OCI-LY3 (cell line): ENCODE measurements at regions not wholly inside any gene's neighbourhood (a gene's known extent, or its start where the extent isn't known, plus 50 kb on each side); places are given as distances from the start of the nearest gene placed in this dataset.
"Not testable (repeated sequence)": the region's sequence is repeated elsewhere in the genome, so short reads cannot be mapped to it uniquely, and the experiment has no call there.

Experiments
- H2AFZ ChIP-seq: fragments of 200-600, 300-600 bp; shearing (Covaris generic); 2 replicates; pipeline ENCODE4 v1.6.0; 2014; ENCODE audit warnings: antibody characterized with exemption, low read depth, low read length
- H3K27ac ChIP-seq: fragments of 200-600, 300-600 bp; sonication (generic); 2 replicates; pipeline ENCODE4 v1.5.1; 2014; ENCODE audit warnings: mild to moderate bottlenecking, low read length, moderate library complexity, mixed read lengths
- H3K27me3 ChIP-seq: fragments of 200-600, 300-600 bp; sonication (generic); 2 replicates; pipeline ENCODE4 v1.6.1; 2014; ENCODE audit warnings: low read depth, low read length, mixed read lengths
- H3K36me3 ChIP-seq: fragments of 200-600, 300-600 bp; sonication (generic); replicated peaks from 2 replicates; pipeline ENCODE3; 2014; ENCODE audit warnings: low read depth, low read length, mixed read lengths
- H3K4me1 ChIP-seq: fragments of 300-600, 200-600 bp; sonication (generic); 2 replicates; pipeline ENCODE4 v1.6.1; 2014; ENCODE audit warnings: low read length, mixed read lengths
- H3K4me2 ChIP-seq: fragments of 200-600, 300-600 bp; sonication (generic); 2 replicates; pipeline ENCODE4 v1.6.1; 2014; ENCODE audit warnings: low read length, mixed read lengths
- H3K4me3 ChIP-seq: fragments of 300-600, 200-600 bp; sonication (generic); 2 replicates; pipeline ENCODE4 v1.5.1; 2014; ENCODE audit warnings: antibody characterized with exemption, mild to moderate bottlenecking, low read length, moderate library complexity
- H3K79me2 ChIP-seq: fragments of 300-600, 200-600 bp; shearing (Covaris generic); 2 replicates; pipeline ENCODE4 v1.6.1; 2014; ENCODE audit warnings: mild to moderate bottlenecking, low read length, mixed read lengths
- H3K9ac ChIP-seq: fragments of 300-600, 200-600 bp; shearing (Covaris generic); 2 replicates; pipeline ENCODE4 v1.6.0; 2014; ENCODE audit warnings: mild to moderate bottlenecking, low read length, moderate library complexity
- H3K9me3 ChIP-seq: fragments of 200-600, 300-600 bp; shearing (Covaris generic); 2 replicates; pipeline ENCODE4 v1.6.1; 2014; ENCODE audit warnings: low read length, mixed read lengths; ENCODE audit not compliant: insufficient read depth
- H4K20me1 ChIP-seq: fragments of 200-600, 300-600 bp; sonication (generic); 2 replicates; pipeline ENCODE4 v1.6.1; 2016; ENCODE audit warnings: low read length, mixed read lengths; ENCODE audit not compliant: insufficient read depth
- CTCF ChIP-seq: fragments of 200-600, 300-600 bp; sonication (generic); IDR thresholded peaks from 2 replicates; pipeline ENCODE4 v1.5.1; 2014; ENCODE audit warnings: antibody characterized with exemption, low read length, low read depth
- EZH2phosphoT487 ChIP-seq: fragments of 200-600 bp; shearing (Covaris generic); IDR thresholded peaks from 2 replicates; pipeline ENCODE4 v1.6.1; 2018; ENCODE audit warnings: antibody characterized with exemption, mixed run types, low read depth

- Histone ChIP-seq H3K36me3 (no peaks in the 10 kb centered on the region), H3K27ac (no peak overlapping the region)
Measured at GRCh38 chr11:37843603-37844002, 1245.6 kb upstream of the RAG2 start.

GRCh38 chr11:37841016-37841415, 1243.0 kb upstream of the RAG2 start:
- no peaks in the 10 kb centered on the region for H3K27me3 ChIP-seq
- H3K4me2 ChIP-seq = no peak overlapping the region
- no peaks in the 10 kb centered on the region for H3K4me1 ChIP-seq
- H3K9me3 ChIP-seq = no peaks in the 10 kb centered on the region
- H4K20me1 ChIP-seq = no peaks in the 10 kb centered on the region
- no peak overlapping the region for H2AFZ ChIP-seq
- TF ChIP-seq CTCF = no peak
- no peak for TF ChIP-seq EZH2phosphoT487
- H3K79me2 ChIP-seq = no peaks in the 10 kb centered on the region
- H3K9ac ChIP-seq = no peak overlapping the region
- H3K36me3 ChIP-seq = no peaks in the 10 kb centered on the region
- H3K4me3 ChIP-seq = no peak overlapping the region
- H3K27ac ChIP-seq = no peak overlapping the region

More at GRCh38 chr11:37843603-37844002, 1245.6 kb upstream of the RAG2 start:
- no peaks in the 10 kb centered on the region for H4K20me1 ChIP-seq
- no peak overlapping the region for H2AFZ ChIP-seq
- no peaks in the 10 kb centered on the region for H3K79me2 ChIP-seq
- no peaks in the 10 kb centered on the region for H3K27me3 ChIP-seq
- H3K9me3 ChIP-seq = no peaks in the 10 kb centered on the region
- H3K4me2 ChIP-seq = no peak overlapping the region
- TF ChIP-seq CTCF = no peak
- no peak for TF ChIP-seq EZH2phosphoT487
- no peak overlapping the region for H3K9ac ChIP-seq
- no peaks in the 10 kb centered on the region for H3K4me1 ChIP-seq
- no peak overlapping the region for H3K4me3 ChIP-seq

- H3K4me2 ChIP-seq, H4K20me1 ChIP-seq, H3K4me3 ChIP-seq, H2AFZ ChIP-seq, H3K27ac ChIP-seq, H3K27me3 ChIP-seq, H3K79me2 ChIP-seq, H3K9ac ChIP-seq, H3K4me1 ChIP-seq, H3K9me3 ChIP-seq, H3K36me3 ChIP-seq: not testable (repeated sequence)
Measured at GRCh38 chr11:37840345-37840744, 1242.3 kb upstream of the RAG2 start.

GRCh38 chr11:37830529-37830928, 1232.5 kb upstream of the RAG2 start:
- Histone ChIP-seq H4K20me1 (no peaks in the 10 kb centered on the region), H3K4me3 (no peak overlapping the region), H3K27me3 (no peaks in the 10 kb centered on the region), H3K36me3 (no peaks in the 10 kb centered on the region), H3K27ac (peak overlapping the region; percentile 24; the same call in 1 of the 2 replicates), H3K4me1 (peaks cover 12% of the 10 kb centered on the region), H3K4me2 (peak overlapping the region; percentile 11), H2AFZ (no peak overlapping the region), H3K9ac (no peak overlapping the region), H3K79me2 (no peaks in the 10 kb centered on the region), H3K9me3 (no peaks in the 10 kb centered on the region)
- TF ChIP-seq EZH2phosphoT487 = no peak
- TF ChIP-seq CTCF = no peak
